MM.1S (cell line): ENCODE measurements at regions not wholly inside any gene's neighbourhood (a gene's known extent, or its start where the extent isn't known, plus 50 kb on each side); places are given as distances from the start of the nearest gene placed in this dataset.

Experiments used
- EZH2 ChIP-seq: fragments of 300-600 bp; sonication (generic); optimal IDR thresholded peaks from 2 replicates; pipeline ENCODE3; 2017; ENCODE audit warnings: low read depth, mild to moderate bottlenecking, antibody characterized with exemption, low read length, mixed read lengths
- TF ChIP-seq, protein P1 (sequence below): fragments of 300-600 bp; sonication (generic); IDR thresholded peaks from 2 replicates; pipeline ENCODE4 v1.5.1; 2016; ENCODE audit warnings: antibody characterized with exemption, low read length, mixed read lengths

DNA sequence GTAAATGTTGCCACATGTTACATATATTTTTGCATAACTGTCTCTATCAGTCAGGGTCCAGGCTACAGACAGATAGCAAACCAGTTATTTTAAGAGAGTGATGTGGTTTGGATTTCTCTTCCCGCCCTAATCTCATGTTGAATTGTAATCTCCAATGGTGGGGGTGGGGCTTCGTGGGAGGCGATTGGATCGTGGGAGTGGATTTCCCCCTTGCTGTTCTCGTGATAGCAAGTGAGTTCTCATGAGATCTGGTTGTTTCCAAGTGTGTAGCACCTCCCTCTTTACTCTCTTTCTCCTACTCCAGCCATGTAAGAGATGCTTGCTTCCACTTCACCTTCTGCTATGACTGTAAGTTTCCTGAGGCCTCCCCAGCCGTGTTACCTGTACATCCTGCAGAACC, 704.2 kb upstream of the TBX3 start:
- TF ChIP-seq, protein P1, sequence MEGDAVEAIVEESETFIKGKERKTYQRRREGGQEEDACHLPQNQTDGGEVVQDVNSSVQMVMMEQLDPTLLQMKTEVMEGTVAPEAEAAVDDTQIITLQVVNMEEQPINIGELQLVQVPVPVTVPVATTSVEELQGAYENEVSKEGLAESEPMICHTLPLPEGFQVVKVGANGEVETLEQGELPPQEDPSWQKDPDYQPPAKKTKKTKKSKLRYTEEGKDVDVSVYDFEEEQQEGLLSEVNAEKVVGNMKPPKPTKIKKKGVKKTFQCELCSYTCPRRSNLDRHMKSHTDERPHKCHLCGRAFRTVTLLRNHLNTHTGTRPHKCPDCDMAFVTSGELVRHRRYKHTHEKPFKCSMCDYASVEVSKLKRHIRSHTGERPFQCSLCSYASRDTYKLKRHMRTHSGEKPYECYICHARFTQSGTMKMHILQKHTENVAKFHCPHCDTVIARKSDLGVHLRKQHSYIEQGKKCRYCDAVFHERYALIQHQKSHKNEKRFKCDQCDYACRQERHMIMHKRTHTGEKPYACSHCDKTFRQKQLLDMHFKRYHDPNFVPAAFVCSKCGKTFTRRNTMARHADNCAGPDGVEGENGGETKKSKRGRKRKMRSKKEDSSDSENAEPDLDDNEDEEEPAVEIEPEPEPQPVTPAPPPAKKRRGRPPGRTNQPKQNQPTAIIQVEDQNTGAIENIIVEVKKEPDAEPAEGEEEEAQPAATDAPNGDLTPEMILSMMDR, result no peak
- no peak for TF ChIP-seq EZH2
